Superior temporal gyrus (tissue), 1 donor: ENCODE measurements at regions not wholly inside any gene's neighbourhood (a gene's known extent, or its start where the extent isn't known, plus 50 kb on each side); places are given as distances from the start of the nearest gene placed in this dataset.
"Not testable (repeated sequence)": the region's sequence is repeated elsewhere in the genome, so short reads cannot be mapped to it uniquely, and the experiment has no call there.

ENCODE experiments used
- DNase-seq: peaks from one replicate; pipeline ENCODE4 v3.0.0-alpha.2; 2016; ENCODE audit errors: extremely low spot score

GRCh38 chr3:143175940-143176894 is 56.6 kb downstream of the CHST2 start:
- not testable (repeated sequence) for DNase-seq

GRCh38 chr3:143177965-143178364 is 58.4 kb downstream of the CHST2 start:
- not testable (repeated sequence) for DNase-seq

- DNase-seq = not testable (repeated sequence)
Observed at GRCh38 chr3:143178775-143179548, 59.4 kb downstream of the CHST2 start.

DNA sequence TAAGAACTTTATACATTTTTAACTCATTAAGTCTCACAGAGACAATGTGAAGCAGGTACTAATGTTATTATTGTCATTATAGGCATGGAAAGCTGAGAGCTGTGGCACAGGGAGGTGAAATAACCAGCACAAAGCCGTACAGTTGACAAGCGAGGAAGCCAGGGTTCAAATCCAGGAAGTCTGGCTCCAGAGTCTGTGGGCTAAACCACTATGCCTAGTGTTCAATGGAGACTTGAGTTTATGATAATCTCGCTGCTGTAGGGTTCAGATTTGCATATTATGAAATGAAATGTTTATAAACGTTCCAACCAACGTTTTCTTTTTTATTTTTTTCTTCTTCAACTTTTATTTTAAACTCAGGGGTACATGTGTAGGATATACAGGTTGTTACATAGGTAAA is 60.0 kb downstream of the CHST2 start:
- DNase-seq = no peak

GRCh38 chr3:143180860-143181259 is 61.3 kb downstream of the CHST2 start:
- not testable (repeated sequence) for DNase-seq

GRCh38 chr3:143181977-143182376 is 62.4 kb downstream of the CHST2 start:
- not testable (repeated sequence) for DNase-seq

DNA sequence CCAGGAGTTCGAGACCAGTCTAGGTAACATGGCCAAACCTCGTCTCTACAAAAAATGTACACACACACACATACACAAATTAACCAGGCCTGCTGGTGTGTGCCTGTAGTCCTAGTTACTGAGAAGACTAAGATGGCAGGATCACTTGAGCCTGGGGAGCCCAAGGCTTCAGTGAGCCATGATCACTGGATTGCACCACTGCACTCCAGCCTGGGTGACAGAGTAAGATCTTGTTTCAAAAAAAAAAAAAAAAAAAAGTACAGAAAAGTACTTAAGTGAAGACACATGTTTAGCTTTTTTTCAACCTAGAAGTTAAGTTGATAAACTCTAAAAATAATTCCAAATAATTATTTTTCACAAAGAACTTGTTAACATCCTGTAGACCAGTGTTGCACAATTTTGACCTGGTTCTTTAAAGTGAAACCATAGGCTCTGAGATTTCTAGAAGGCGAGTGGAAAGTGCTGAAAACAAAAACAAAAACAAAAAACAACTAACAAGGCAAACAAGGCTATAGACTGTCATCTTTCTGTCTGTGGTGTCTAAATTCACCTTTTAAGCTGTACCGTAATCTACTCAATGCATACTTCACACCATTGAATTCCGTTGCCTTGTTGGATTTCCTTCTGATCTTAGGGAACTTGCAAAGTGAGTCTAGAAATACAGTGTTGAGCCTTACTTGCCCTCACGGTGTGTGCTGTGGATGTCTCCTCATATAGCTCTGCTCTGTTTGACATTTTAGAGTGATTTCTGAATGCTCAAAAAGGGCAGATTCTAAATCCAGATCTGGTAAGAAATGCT is 63.5 kb downstream of the CHST2 start:
- DNase-seq = no peak

- no peak for DNase-seq
Observed at GRCh38 chr3:143183665-143183964, 64.0 kb downstream of the CHST2 start.

DNA sequence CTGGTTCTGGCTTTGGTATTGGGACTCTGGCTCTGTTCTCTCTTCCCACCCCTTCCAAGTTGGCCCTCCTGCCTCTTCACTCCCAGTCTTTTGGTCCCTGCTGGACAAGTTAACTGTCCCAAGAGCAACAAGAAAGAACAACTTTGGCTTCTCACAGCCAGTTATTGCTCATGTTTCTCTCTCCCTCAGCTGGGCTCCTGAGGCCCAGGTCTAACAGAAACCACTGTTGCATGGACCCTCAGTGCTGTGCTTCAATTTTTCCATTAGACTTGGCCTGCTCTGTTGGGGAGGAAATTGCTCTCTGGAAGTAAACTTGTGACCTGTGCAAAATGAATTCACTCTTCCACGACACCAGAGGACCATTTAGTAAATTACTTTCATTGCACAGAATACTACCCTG is 64.5 kb downstream of the CHST2 start:
- no peak for DNase-seq

DNA sequence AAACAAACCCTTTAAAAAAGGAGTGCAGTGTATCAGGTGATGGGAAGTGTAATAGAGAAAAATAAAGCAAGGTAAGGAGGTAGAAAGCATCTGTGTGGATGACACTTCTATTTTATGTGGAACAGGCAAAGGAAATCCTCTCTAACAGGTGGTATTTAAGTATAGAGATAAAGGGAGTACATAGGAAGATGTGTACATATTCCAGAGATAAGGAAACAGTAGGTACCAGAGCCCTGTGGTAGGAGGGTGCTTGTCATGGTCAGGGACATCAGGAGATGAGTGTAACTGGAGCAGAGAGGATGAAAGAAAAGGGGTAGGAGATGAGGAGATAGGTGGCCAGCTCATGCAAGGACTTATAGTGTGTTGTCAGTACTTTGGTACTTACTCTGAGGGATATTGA is 65.8 kb downstream of the CHST2 start:
- DNase-seq = no peak

DNA sequence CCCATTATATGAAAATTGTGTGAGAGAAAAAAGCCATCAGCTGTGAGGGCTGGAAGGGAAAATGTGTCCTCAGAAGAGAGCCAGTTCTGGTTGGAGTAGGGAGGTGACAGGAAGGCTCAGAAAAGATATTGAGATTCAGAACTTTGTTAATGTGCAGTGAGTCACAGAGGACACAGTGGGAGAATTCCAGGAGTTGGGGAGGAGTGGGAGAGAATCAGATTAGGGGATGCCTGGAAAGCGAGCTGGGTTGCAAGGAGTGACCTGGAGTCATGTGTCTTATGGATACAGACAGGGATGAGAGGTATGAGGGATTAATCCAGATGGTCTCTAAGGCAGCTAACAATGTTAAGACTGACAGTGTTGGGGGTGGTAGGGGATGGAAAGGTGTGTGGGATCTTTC is 67.5 kb downstream of the CHST2 start:
- DNase-seq = no peak

DNA sequence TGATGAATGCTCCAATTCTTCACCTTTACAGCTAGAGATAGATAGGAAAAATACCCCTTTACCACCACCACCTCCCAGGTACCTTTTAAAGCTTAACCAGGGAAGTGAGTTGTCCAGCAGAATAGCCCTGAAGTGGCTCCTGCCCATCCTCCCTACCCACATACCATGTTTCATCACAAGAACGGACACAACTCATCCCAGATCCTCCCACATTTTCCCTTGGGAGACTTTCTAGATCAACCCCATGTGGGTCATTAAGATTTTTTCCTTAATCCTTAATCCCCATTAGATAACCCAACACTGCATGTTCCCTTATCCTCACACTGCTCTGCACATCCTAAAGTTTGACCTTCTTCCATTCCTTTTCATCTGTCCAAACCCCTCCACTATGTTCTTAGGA is 69.3 kb downstream of the CHST2 start:
- no peak for DNase-seq

DNA sequence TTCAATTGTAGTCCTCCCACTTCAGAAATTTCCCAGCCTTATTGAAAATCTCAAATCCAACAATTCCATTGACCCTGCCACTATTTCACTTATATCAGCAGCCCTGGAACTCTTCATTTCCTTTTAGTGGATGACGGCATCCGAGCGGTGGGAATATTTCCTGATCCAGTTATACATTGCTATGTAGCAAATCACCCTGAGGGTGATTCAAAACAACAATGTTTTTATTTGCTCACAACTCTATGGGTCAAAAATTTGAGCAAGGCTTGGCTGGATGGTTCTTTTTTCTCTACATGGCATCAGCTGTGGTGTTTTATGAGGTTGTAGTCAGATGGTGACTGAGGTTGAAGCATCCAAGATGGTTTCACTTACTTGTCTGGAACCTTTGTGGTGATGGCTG is 70.5 kb downstream of the CHST2 start:
- DNase-seq = no peak

DNA sequence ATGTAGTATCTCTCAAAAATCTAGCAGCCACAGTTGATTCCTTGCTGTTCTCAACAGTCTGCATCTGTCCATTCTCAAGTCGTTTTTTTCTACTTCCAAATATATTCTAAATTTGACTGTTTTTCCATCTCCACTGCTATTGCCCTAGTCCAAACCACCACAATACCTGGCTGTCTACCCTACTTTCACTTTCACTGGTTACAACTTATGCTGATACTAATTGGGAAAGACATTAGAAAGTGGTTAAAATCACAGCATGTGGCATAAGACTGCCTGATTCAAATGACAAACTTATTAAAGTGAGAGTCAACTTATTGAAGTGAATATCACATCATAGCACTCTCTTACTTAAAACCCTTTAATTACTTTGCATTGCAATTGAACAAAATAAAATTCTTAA is 72.6 kb downstream of the CHST2 start:
- DNase-seq = no peak

GRCh38 chr3:143200001-143200924 is 80.7 kb downstream of the CHST2 start:
- no peak for DNase-seq

- DNase-seq = no peak
Observed at GRCh38 chr3:143201045-143201444, 81.5 kb downstream of the CHST2 start.

GRCh38 chr3:143201870-143202752 is 82.5 kb downstream of the CHST2 start:
- no peak for DNase-seq

GRCh38 chr3:143203142-143203541 is 83.6 kb downstream of the CHST2 start:
- DNase-seq = no peak

- no peak for DNase-seq
Observed at GRCh38 chr3:143203848-143204247, 84.3 kb downstream of the CHST2 start.

DNA sequence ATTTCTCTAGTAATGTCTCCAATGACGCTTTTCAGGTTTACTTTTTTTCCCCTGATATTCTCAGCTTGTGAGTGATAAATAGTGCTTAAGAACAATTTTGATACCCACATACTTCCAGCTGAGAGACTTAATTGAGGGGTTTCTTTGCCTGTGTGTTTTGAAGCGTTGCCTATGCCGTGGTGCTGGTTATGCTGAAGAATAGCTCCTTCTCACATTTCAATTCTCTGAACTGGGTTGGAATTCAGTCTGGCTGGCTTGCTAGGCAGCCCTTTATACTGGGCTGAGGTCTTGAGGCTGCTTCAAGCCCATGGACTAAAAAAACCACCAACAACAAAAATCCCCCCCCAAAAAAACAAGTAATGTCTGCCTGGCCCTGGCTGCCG is 87.4 kb downstream of the CHST2 start:
- no peak for DNase-seq
